ENCODE measurements at regions not wholly inside any gene's neighbourhood (a gene's known extent, or its start where the extent isn't known, plus 50 kb on each side); places are given as distances from the start of the nearest gene placed in this dataset.

GRCh38 chr5:3100921-3101551 is 349.6 kb upstream of the IRX2 start:
- no peaks in the 10 kb centered on the region for H3K36me3 ChIP-seq (replicated peaks in 1 of 2; ENCODE audit: insufficient read depth in 1 of 2, low read depth in 2 of 2)
- ATAC-seq (no peak), DNase-seq (no peak)
- no peaks in the 10 kb centered on the region for H3K4me1 ChIP-seq
- no peak overlapping the region for H3K4me3 ChIP-seq
- no peak overlapping the region for H3K27ac ChIP-seq
- no peak for TF ChIP-seq POLR2A (IDR thresholded peaks at IDR 0.05)
- TF ChIP-seq, protein P1, sequence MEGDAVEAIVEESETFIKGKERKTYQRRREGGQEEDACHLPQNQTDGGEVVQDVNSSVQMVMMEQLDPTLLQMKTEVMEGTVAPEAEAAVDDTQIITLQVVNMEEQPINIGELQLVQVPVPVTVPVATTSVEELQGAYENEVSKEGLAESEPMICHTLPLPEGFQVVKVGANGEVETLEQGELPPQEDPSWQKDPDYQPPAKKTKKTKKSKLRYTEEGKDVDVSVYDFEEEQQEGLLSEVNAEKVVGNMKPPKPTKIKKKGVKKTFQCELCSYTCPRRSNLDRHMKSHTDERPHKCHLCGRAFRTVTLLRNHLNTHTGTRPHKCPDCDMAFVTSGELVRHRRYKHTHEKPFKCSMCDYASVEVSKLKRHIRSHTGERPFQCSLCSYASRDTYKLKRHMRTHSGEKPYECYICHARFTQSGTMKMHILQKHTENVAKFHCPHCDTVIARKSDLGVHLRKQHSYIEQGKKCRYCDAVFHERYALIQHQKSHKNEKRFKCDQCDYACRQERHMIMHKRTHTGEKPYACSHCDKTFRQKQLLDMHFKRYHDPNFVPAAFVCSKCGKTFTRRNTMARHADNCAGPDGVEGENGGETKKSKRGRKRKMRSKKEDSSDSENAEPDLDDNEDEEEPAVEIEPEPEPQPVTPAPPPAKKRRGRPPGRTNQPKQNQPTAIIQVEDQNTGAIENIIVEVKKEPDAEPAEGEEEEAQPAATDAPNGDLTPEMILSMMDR (IDR thresholded peaks at IDR 0.05): no peak
- WGBS, 2 donors: 21 to 25% methylated on average over 10 to 14 of the region's 14 CpGs
- intact Hi-C loops (cut with DNase I): no loop called here
- H3K27me3 ChIP-seq: no peaks in the 10 kb centered on the region
- no peaks in the 10 kb centered on the region for H3K9me3 ChIP-seq

GRCh38 chr5:3099954-3100353 is 348.5 kb upstream of the IRX2 start:
- WGBS, 2 donors: 42 to 55% methylated on average over 6 of the region's 6 CpGs
- H3K27ac ChIP-seq: no peak overlapping the region
- intact Hi-C loops (cut with DNase I): no loop called here
- no peaks in the 10 kb centered on the region for H3K27me3 ChIP-seq
- H3K4me3 ChIP-seq: no peak overlapping the region
- DNase-seq (no peak), ATAC-seq (no peak)
- H3K4me1 ChIP-seq: no peaks in the 10 kb centered on the region
- H3K36me3 ChIP-seq (replicated peaks in 1 of 2; ENCODE audit: insufficient read depth in 1 of 2, low read depth in 2 of 2): no peaks in the 10 kb centered on the region
- TF ChIP-seq, protein P1 (IDR thresholded peaks at IDR 0.05): no peak
- no peak for TF ChIP-seq POLR2A (IDR thresholded peaks at IDR 0.05)
- H3K9me3 ChIP-seq: no peaks in the 10 kb centered on the region

DNA sequence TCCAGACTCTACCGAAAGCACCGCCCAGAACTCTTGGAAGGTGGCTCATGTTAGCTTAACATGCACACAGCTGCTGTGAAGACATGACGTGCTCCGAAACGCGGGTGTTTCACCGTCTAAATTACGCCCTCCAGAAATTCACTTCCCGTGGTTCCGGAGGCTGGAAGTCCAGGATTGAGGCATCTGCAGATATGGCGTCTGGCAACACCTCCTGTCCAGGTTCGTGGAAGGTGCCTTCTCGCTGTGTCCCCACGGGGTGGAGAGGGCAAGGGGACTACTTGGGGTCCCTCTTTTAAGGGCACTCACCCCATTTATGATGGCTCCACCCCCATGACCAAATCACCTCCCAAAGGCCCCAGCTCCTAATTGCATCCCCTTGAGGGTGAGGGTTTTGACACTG is 348.0 kb upstream of the IRX2 start:
- Histone ChIP-seq H3K27me3 (no peaks in the 10 kb centered on the region), H3K27ac (no peak overlapping the region), H3K36me3 (replicated peaks in 1 of 2; ENCODE audit: insufficient read depth in 1 of 2, low read depth in 2 of 2) (no peaks in the 10 kb centered on the region), H3K4me1 (no peaks in the 10 kb centered on the region), H3K9me3 (no peaks in the 10 kb centered on the region), H3K4me3 (no peak overlapping the region)
- DNase-seq: no peak
- TF ChIP-seq, protein P1 (IDR thresholded peaks at IDR 0.05): no peak
- no peak for TF ChIP-seq POLR2A (IDR thresholded peaks at IDR 0.05)
- 68 to 73% methylated on average over 8 to 14 of the region's 14 CpGs for WGBS, 2 donors
- intact Hi-C loops (cut with DNase I): no loop called here
- ATAC-seq: no peak

DNA sequence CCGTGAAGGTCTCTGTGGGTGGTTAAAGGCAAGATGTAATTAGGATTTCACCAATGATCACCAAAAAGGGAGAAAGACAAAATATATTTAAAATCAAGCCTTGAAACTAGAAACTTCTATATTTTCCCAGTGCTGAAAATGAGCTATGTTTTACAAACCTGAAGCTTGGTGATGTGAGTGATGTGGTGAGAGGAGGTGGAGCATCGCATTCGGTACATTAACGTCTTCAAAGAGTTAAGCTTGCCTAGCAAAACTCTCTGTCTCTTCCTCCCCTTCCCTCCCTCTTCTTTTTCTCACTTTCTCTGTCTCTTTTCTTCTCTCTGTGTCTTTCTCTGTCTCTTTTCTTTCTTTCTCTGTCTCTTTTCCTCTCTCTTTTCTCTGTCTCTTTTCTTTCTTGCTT is 347.3 kb upstream of the IRX2 start:
- Histone ChIP-seq H3K4me1 (no peaks in the 10 kb centered on the region), H3K4me3 (no peak overlapping the region), H3K9me3 (no peaks in the 10 kb centered on the region), H3K36me3 (replicated peaks in 1 of 2; ENCODE audit: insufficient read depth in 1 of 2, low read depth in 2 of 2) (no peaks in the 10 kb centered on the region), H3K27ac (no peak overlapping the region), H3K27me3 (no peaks in the 10 kb centered on the region)
- WGBS, 2 donors: 36 to 45% methylated on average over 4 of the region's 4 CpGs
- intact Hi-C loops (cut with DNase I): no loop called here
- ATAC-seq: no peak
- DNase-seq: no peak
- TF ChIP-seq POLR2A (IDR thresholded peaks at IDR 0.05): no peak
- TF ChIP-seq, protein P1 (IDR thresholded peaks at IDR 0.05): no peak

DNA sequence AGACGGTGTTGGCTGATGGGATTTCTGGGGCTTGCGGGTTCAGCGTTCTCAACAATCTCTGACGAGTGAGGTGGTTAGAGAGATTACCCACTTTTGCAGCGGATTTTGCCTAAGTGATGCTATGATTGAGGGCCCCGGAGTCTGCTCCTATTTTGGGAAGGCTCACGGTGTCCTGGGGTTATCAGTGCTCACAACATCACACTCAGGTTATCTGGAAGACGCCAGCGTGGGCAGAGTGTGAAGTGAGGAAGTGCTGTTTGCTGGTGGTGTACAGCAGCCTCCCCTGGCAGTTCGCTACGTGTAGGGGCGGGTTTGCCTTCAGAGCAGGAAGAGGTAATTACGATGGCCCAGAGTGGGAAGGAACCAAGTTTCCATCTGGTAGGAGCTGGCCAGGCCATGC is 341.2 kb upstream of the IRX2 start:
- TF ChIP-seq, protein P1 (IDR thresholded peaks at IDR 0.05): no peak
- TF ChIP-seq POLR2A (IDR thresholded peaks at IDR 0.05): no peak
- Histone ChIP-seq H3K27me3 (no peaks in the 10 kb centered on the region), H3K27ac (no peak overlapping the region), H3K9me3 (no peaks in the 10 kb centered on the region), H3K4me3 (no peak overlapping the region), H3K36me3 (replicated peaks in 1 of 2; ENCODE audit: insufficient read depth in 1 of 2, low read depth in 2 of 2) (no peaks in the 10 kb centered on the region), H3K4me1 (no peaks in the 10 kb centered on the region)
- 47 to 48% methylated on average over 11 to 13 of the region's 13 CpGs for WGBS, 2 donors
- no peak for DNase-seq
- intact Hi-C loops (cut with DNase I): no loop called here
- ATAC-seq: no peak

All from body of pancreas (tissue), 4 donors.